ENCODE measurements at regions not wholly inside any gene's neighbourhood (a gene's known extent, or its start where the extent isn't known, plus 50 kb on each side); places are given as distances from the start of the nearest gene placed in this dataset.

DNA sequence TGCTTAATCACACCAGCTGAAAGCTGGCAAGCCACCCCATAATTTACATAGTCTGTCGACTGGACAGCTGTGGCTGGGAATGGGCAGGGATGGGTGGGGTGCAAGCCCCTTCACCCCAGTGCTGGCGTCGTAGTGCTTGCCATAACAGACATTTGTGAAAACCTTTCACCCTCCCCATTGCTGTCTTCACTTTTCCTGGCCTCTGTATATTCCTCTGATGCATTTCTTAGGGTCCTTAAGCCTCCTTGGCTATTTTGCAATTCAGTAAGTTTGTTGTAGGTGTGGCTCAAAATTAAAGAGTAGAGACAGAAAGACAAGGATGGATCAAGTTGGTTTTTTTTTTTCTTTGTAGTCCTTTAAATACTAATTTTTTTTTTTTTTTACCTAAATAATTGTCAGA is 383.3 kb upstream of the MCTP2 start:
- intact Hi-C loops (cut with DNase I; ENCODE audit: low total_unique reads): no loop called here
- no peaks in the 10 kb centered on the region for H3K36me3 ChIP-seq
- DNase-seq: no peak
- H3K27me3 ChIP-seq: no peaks in the 10 kb centered on the region
- H3K4me3 ChIP-seq: no peak overlapping the region
- no peak for TF ChIP-seq CTCF (IDR thresholded peaks at IDR 0.05)
- no peak for TF ChIP-seq POLR2A (IDR thresholded peaks at IDR 0.05)
- H3K9me3 ChIP-seq: no peaks in the 10 kb centered on the region
- no peaks in the 10 kb centered on the region for H3K4me1 ChIP-seq
- H3K27ac ChIP-seq: peak overlapping the region in 1 of 2 donors; percentile 30

DNA sequence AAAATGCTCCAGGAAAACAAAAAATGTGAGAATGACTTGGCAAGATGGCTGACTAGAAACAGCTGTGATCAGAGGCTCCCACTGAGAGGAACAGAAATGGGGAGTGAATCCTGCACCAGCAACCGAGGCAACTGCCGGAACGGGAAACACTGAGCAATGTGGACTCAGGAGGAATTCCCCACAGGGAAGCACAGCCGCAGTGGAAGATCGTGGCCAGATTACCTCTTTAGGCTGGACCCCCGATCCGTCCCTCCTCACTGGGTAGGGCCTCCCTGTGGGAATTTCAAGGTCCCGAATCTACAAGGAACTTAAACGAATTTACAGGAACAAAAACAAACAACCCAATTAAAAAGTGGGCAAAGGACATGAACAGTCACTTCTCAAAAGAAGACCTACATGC is 385.2 kb upstream of the MCTP2 start:
- intact Hi-C loops (cut with DNase I; ENCODE audit: low total_unique reads): no loop called here
- H3K27me3 ChIP-seq: no peaks in the 10 kb centered on the region
- no peak overlapping the region for H3K4me3 ChIP-seq
- TF ChIP-seq POLR2A (IDR thresholded peaks at IDR 0.05): no peak
- no peak for TF ChIP-seq CTCF (IDR thresholded peaks at IDR 0.05)
- no peaks in the 10 kb centered on the region for H3K9me3 ChIP-seq
- H3K36me3 ChIP-seq: no peaks in the 10 kb centered on the region
- no peak for DNase-seq
- H3K27ac ChIP-seq: no peak overlapping the region
- no peaks in the 10 kb centered on the region for H3K4me1 ChIP-seq

DNA sequence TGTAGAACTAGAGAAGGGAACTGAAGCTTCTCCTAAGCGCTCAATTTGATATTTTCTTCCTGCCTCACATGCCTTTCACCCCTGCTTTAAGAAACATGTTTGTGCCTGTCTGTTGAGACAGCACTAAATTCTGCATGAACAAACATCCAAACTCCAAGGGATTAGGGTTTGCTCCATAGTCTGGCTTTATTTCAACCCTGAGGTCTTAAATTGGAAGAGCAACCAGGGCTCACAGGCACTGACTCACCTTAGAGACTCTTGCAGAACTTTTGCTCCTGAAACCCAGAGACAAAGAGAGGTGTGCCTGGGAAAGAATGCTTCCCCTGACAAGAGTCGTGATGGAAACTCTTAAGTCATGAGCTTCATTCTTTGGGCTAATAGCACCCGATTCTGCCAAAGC is 393.9 kb upstream of the MCTP2 start:
- H3K27me3 ChIP-seq: no peaks in the 10 kb centered on the region
- H3K4me1 ChIP-seq: no peaks in the 10 kb centered on the region
- intact Hi-C loops (cut with DNase I; ENCODE audit: low total_unique reads): no loop called here
- TF ChIP-seq POLR2A (IDR thresholded peaks at IDR 0.05): no peak
- no peak for TF ChIP-seq CTCF (IDR thresholded peaks at IDR 0.05)
- no peaks in the 10 kb centered on the region for H3K9me3 ChIP-seq
- no peak for DNase-seq
- no peak overlapping the region for H3K4me3 ChIP-seq
- H3K36me3 ChIP-seq: no peaks in the 10 kb centered on the region
- no peak overlapping the region for H3K27ac ChIP-seq

DNA sequence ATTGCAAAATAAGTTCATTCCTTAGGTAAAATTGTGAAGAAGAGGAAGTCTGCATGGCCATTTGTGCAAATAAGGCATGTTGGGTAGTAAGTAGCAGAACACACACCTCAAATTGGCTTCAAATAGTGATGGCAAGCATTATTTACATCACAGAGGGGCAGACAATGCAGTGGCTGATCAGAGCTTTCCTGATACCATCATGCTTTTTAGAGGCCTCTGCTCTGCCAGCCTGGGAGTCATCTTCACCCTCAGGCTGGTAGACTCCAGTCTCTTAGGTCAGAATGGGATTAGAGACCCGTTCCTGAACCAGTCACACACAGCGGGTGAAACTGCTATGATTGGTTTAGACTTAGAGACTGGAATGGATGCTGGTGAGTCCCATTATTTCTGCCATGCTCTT is 396.0 kb upstream of the MCTP2 start:
- DNase-seq: no peak
- Histone ChIP-seq H3K9me3 (no peaks in the 10 kb centered on the region), H3K27ac (no peak overlapping the region), H3K36me3 (no peaks in the 10 kb centered on the region), H3K4me3 (no peak overlapping the region), H3K4me1 (no peaks in the 10 kb centered on the region), H3K27me3 (no peaks in the 10 kb centered on the region)
- intact Hi-C loops (cut with DNase I; ENCODE audit: low total_unique reads): no loop called here
- TF ChIP-seq POLR2A (IDR thresholded peaks at IDR 0.05) (no peak), CTCF (IDR thresholded peaks at IDR 0.05) (no peak)

DNA sequence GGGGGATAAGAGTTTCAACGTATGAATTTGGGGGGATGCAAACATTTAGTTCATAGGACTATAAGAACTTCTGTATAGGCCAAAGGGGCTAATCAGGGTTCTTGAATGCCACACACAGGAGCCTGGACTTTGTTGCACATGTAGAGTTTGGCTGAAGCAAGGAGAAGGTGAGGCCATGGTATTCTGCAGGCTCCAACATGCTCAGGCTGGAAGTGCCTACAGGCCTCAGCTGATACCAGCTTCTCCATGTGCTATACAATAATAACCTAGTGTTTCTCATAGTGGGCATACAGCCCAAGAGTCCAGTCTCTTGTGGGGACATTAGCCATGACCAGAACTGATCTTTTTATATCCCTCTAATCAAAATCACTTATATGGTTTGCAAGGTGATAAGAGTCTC is 399.7 kb upstream of the MCTP2 start:
- no peak for TF ChIP-seq CTCF (IDR thresholded peaks at IDR 0.05)
- no peak for TF ChIP-seq POLR2A (IDR thresholded peaks at IDR 0.05)
- Histone ChIP-seq H3K27me3 (no peaks in the 10 kb centered on the region), H3K4me1 (no peaks in the 10 kb centered on the region), H3K27ac (no peak overlapping the region), H3K9me3 (no peaks in the 10 kb centered on the region), H3K36me3 (no peaks in the 10 kb centered on the region), H3K4me3 (no peak overlapping the region)
- intact Hi-C loops (cut with DNase I; ENCODE audit: low total_unique reads): no loop called here
- no peak for DNase-seq

Measured in uterus (tissue), 3 donors.